ENCODE measurements at regions not wholly inside any gene's neighbourhood (a gene's known extent, or its start where the extent isn't known, plus 50 kb on each side); places are given as distances from the start of the nearest gene placed in this dataset.
"Not testable (repeated sequence)": the region's sequence is repeated elsewhere in the genome, so short reads cannot be mapped to it uniquely, and the experiment has no call there.

DNA sequence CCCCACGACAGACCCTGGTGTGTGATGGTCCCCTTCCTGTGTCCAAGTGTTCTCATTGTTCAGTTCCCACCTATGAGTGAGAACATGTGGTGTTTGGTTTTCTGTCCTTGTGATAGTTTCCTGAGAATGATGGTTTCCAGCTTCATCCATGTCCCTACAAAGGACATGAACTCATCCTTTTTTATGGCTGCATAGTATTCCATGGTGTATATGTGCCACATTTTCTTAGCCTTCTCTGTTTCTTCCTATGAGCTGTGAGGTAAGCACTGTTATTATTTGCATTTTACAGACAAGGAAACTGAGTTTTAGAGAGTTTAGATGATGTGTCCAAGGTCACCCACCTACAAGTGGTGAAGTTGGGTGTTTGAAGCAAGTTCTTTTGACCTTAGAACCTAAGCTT, 51.1 kb upstream of the BNC1 start:
- not testable (repeated sequence) for DNase-seq

- no peak for DNase-seq
These were observed 54.9 kb upstream of the BNC1 start for GRCh38 chr15:83339396-83339795.

- DNase-seq, result no peak
These were observed 55.6 kb upstream of the BNC1 start for GRCh38 chr15:83340087-83340486.

DNA sequence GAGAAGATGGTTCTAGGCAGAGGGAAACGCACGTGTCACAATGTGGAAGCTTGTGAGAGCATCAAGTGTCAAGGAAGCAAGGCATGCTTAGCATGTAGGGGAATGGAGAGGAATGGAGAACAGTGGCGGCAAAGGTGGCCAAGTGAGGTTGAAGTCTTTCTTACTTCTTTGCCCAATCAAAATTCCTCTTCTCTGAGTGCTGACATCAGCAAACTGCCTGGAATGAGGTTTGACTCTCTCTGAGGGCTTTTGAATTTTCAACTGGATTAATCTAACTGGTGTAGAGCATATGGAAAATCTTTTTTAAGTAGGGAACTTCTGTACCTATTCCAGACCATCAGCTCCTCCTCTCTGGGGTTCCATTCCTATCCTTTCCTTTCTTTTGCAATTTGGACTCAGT, 61.9 kb upstream of the BNC1 start:
- no peak for DNase-seq

DNA sequence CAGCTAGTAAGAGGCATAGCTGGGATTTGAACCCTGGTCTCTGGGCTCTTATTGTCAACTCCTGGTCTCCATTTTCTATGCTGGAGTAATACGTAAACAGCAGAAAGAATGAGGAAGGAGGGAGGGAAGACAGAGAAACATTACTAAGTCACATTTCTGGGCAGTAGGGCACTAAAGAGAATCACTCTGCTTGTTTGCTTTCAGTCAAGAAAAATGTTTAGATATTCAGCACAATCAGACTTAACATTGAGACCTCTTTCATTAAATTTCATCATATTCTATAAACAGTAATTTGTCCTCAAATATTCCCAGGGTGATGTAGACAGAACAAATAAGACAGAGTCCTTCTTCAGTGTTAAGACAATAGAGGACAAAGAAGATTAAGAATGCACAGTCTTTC, 67.7 kb upstream of the BNC1 start:
- DNase-seq, result no peak

DNA sequence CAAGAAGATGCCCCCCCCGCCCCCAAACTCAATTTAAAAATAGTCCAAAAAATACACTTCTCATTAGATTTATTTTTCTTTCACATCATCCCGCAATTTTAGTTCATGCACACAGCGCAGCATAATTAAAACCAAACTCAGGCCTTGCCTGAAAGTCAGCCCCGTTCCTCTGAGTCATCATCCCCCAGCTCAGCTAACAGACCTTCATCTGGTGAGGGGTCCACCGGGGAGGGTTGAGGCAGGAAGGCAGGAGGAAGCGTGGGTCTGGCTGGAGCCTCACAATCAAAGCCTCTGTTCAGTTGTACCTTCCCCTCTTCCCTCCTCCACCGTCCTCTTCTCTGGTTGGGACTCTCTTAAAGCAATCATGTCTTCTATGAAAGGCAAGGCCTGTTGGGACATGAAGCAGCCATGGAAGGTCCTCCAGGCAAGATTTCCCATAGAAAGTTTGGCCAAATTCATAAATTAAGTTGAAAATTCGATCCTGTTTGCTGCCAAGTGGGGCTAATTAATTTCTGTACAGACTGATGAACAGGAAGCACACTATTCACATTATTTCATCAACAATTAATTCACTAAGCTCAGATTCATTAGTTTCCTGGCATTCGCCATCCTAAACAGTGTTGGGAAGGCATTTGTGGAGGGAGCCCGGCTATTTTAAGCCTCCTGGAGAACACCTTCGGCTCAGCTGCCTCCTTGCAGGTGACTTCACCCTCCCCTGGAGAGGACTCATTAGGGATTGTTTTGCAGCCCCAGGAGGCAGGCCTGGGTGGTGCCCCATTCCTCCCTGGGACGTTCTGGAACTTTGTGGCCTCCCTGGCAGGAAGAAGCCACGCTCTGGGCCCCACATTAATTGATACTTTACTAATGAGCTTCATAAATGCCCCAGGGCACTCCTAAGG, 72.3 kb upstream of the BNC1 start:
- no peak for DNase-seq

GRCh38 chr15:83358972-83359564, 74.6 kb upstream of the BNC1 start:
- DNase-seq, result no peak

- DNase-seq, result no peak
These were observed 78.2 kb upstream of the BNC1 start for GRCh38 chr15:83362706-83363105.

DNA sequence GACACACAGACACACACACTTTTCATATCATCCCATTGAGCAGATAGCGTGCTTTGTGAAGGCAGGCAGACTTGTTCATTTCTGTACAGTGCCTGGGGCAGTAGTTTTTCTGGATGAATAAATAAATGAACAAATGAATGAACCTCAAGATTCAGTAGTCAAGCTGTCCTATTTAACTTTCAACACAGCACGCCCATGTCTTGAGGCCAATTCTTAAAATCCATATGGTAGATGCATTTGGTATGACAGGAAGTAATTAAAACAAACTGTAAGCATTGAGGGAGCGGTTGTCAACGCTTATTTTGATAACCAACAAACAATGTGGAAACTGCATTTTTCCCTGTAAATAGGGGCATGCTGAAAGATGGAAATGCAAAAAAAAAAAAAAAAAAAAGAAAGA, 80.0 kb upstream of the BNC1 start:
- no peak for DNase-seq

DNA sequence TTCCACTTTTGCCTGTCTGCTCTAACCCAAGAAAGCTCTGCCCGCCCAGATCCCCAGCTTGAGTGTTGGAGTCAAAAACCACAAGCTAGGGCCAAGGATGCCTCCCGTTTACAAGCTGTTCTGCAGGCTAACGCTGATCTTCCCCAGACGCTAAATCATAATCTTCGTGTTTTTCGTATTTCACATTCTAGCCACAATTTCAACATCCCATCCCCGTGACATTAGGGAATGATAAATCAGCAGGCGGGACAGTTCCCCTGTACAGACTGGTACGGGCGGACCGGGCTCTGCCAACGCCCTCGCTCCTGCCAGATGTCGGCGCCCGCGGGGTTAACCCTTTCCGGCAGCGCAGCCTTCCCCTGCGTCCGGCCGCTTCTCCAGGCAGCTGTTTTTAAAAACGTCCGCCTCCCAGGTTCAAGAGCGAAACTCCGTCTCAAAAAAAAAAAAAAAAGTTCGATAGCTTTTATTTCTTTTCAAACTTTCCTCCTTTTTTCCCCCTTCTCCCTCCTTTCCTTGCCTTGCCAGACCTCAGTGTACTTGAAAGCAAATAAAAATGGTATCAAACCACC, 81.0 kb upstream of the BNC1 start:
- peak; percentile 85 for DNase-seq

GRCh38 chr15:83372434-83372891, 74.7 kb upstream of the SH3GL3 start:
- DNase-seq, result no peak

DNA sequence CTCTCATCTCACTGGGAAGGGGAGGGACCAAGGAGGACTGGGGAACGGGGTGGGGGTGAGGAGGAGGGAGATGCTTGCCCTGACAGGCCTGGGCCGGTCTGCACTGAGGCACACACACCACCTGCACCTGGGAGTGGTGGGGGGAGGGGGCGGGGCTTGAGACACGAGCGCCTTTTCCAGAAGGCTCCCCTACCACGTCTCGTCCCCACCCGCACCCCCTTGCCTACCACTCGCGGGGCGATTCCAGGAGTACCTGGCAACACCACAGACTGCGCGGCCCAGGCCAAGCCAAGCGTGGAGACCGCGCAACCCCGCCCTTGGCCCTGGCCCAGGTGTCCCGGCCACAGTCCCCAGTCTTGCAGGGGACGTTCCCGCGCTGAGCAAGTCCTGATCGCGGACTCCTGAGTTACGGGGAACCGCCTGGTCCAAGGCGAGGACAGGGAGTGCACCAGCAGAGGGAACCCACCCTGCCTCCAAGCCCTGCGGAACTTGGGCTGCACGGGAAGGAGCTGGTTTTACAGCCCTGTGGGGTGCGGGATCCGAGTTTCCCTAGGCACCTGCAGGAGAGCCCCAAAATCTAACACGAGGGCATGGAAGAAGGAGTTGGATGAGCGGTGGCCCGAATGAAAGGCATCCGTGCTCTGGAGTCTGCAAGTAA, 68.1 kb upstream of the SH3GL3 start:
- DNase-seq, result no peak

- no peak for DNase-seq
These were observed 67.6 kb upstream of the SH3GL3 start for GRCh38 chr15:83379579-83379959.

DNA sequence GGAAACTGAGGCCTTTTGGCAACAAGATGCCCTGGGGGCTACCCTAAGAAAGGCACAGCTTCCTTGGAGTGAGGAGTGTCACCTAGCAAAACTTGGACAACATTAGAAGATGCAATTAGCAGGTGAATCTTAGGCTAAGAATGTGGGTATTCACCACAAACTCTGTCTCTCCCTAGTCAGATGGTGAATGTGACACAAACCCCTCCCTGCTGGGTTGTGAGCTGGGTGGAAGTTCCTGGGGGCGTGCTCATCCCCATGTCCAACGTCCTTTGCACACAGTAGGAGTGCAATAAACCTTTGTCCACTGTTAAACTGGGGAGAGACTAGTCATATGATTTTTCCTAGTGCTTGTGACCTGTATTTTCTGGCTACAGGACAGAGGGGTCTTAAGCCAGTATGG, 67.1 kb upstream of the SH3GL3 start:
- DNase-seq, result no peak

- DNase-seq, result peak; percentile 34
These were observed 66.5 kb upstream of the SH3GL3 start for GRCh38 chr15:83380682-83381081.

GRCh38 chr15:83383608-83384139, 63.5 kb upstream of the SH3GL3 start:
- DNase-seq, result not testable (repeated sequence)

GRCh38 chr15:83396101-83396500, 51.0 kb upstream of the SH3GL3 start:
- no peak for DNase-seq
